KMS-11 (cell line): ENCODE measurements at regions not wholly inside any gene's neighbourhood (a gene's known extent, or its start where the extent isn't known, plus 50 kb on each side); places are given as distances from the start of the nearest gene placed in this dataset.

Source experiments
- H2AFZ ChIP-seq: fragments of 200-600 bp; sonication (generic); 2 replicates; pipeline ENCODE4 v1.6.1; 2016; ENCODE audit warnings: antibody characterized with exemption, mixed run types, low read depth
- H3K27ac ChIP-seq: fragments of 200-600 bp; sonication (generic); 2 replicates; pipeline ENCODE4 v1.6.1; 2016; ENCODE audit warnings: mild to moderate bottlenecking, mixed run types
- H3K27me3 ChIP-seq: fragments of 200-600 bp; sonication (generic); 2 replicates; pipeline ENCODE4 v1.6.1; 2017; ENCODE audit warnings: mild to moderate bottlenecking, low read depth, mixed run types, moderate library complexity; ENCODE audit not compliant: insufficient read depth
- H3K36me3 ChIP-seq: fragments of 200-600 bp; sonication (generic); 2 replicates; pipeline ENCODE4 v1.6.1; 2017; ENCODE audit warnings: mild to moderate bottlenecking, mixed run types; ENCODE audit not compliant: insufficient read depth
- H3K4me1 ChIP-seq: fragments of 200-600 bp; sonication (generic); 2 replicates; pipeline ENCODE4 v1.6.1; 2016; ENCODE audit warnings: mild to moderate bottlenecking, low read depth, mixed run types; ENCODE audit not compliant: poor library complexity, severe bottlenecking
- H3K4me2 ChIP-seq: fragments of 200-600 bp; sonication (generic); 2 replicates; pipeline ENCODE4 v1.7.0; 2016; ENCODE audit warnings: mild to moderate bottlenecking, mixed run types
- H3K4me3 ChIP-seq: fragments of 200-600 bp; sonication (generic); IDR thresholded peaks from 2 replicates; pipeline ENCODE4 v1.6.1; 2017; ENCODE audit warnings: low read depth, low read length, mixed read lengths; ENCODE audit not compliant: insufficient read depth
- H3K79me2 ChIP-seq: fragments of 200-600 bp; sonication (generic); 2 replicates; pipeline ENCODE4 v1.6.1; 2016; ENCODE audit warnings: low read depth, mixed run types; ENCODE audit not compliant: insufficient read depth
- H3K9ac ChIP-seq: fragments of 200-600 bp; sonication (generic); 2 replicates; pipeline ENCODE4 v1.6.1; 2016; ENCODE audit warnings: mild to moderate bottlenecking, mixed run types
- H4K20me1 ChIP-seq: fragments of 200-600 bp; sonication (generic); 2 replicates; pipeline ENCODE4 v1.6.1; 2016; ENCODE audit warnings: mild to moderate bottlenecking, mixed run types; ENCODE audit not compliant: insufficient read depth
- CTCF ChIP-seq: fragments of 200-600 bp; sonication (generic); conservative IDR thresholded peaks from 2 replicates; pipeline ENCODE4 v1.6.1; 2017; ENCODE audit warnings: low read depth, mild to moderate bottlenecking, antibody characterized with exemption, low read length, moderate library complexity, mixed read lengths

DNA sequence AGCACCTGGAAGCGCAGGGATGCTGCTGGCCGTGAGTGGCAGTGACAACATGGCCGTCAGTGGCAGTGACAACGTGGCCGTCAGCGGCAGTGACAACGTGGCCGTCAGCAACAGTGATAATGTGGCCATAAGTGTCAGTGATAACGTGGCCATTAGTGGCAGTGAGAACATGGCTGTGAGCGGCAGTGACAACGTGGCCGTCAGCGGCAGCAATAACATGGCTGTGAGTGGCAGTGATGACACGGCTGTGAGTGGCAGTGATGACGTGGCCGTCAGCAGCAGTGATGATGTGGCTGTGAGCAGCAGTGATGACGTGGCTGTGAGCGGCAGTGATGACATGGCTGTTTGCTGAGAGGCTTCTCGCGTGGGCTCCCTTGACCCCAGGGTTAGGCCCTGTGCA is 169.8 kb downstream of the ERMARD start:
- H3K27me3 ChIP-seq: no peaks in the 10 kb centered on the region
- H3K9ac ChIP-seq: no peak overlapping the region
- H3K4me3 ChIP-seq: no peak overlapping the region
- H3K36me3 ChIP-seq: no peaks in the 10 kb centered on the region
- H2AFZ ChIP-seq: no peak overlapping the region
- no peaks in the 10 kb centered on the region for H3K4me1 ChIP-seq
- H3K27ac ChIP-seq: no peak overlapping the region
- TF ChIP-seq CTCF: no peak
- no peaks in the 10 kb centered on the region for H3K79me2 ChIP-seq
- no peak overlapping the region for H3K4me2 ChIP-seq
- no peaks in the 10 kb centered on the region for H4K20me1 ChIP-seq

- TF ChIP-seq CTCF: no peak
Observed at GRCh38 chr6:169920359-169921020, 169.1 kb downstream of the ERMARD start.

GRCh38 chr6:169918954-169919549 is 167.6 kb downstream of the ERMARD start:
- no peak for TF ChIP-seq CTCF
- Histone ChIP-seq H3K79me2 (no peaks in the 10 kb centered on the region), H3K9ac (no peak overlapping the region), H3K27ac (no peak overlapping the region), H3K4me3 (no peak overlapping the region), H3K4me2 (no peak overlapping the region), H2AFZ (no peak overlapping the region), H3K4me1 (no peaks in the 10 kb centered on the region), H3K36me3 (no peaks in the 10 kb centered on the region), H4K20me1 (no peaks in the 10 kb centered on the region), H3K27me3 (no peaks in the 10 kb centered on the region)

More at GRCh38 chr6:169920359-169921020, 169.1 kb downstream of the ERMARD start:
- Histone ChIP-seq H3K27ac (no peak overlapping the region), H3K79me2 (no peaks in the 10 kb centered on the region), H3K4me3 (no peak overlapping the region), H3K9ac (no peak overlapping the region), H4K20me1 (no peaks in the 10 kb centered on the region), H2AFZ (no peak overlapping the region), H3K27me3 (no peaks in the 10 kb centered on the region), H3K36me3 (no peaks in the 10 kb centered on the region), H3K4me2 (no peak overlapping the region), H3K4me1 (no peaks in the 10 kb centered on the region)

DNA sequence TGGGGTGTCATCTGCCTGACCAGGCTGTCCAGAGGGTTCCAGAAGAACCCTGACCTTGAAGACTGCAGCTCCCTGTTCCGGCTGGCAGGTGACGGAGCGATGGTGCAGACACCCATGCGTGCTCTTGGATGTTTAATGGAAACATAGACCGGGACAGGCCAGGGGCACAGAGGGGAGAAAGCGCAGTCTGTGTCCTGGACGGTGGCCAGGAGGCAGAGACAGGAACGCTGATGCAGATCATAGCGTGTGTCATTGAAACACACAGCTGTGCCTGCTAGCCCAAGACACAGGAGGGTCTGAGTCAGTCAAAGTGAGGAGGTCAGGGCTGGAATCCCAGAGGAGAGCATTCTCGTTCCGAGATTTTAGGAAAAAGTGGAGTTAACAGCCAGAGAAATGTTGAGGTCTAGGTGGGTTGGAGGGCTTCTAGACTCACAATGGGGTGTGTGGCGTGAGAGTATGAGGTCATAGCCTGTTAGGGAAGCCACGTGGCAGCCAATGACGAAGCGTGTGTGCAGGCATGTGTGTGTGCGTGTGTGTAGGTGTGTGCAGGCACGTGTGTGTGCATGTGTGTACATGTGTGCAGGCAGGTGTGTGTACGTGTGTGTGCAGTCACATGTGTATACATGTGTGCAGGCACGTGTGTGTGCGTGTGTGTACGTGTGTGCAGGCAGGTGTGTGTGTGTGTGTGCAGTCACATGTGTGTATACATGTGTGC is 167.0 kb downstream of the ERMARD start:
- H3K79me2 ChIP-seq: no peaks in the 10 kb centered on the region
- no peak for TF ChIP-seq CTCF
- H3K9ac ChIP-seq: no peak overlapping the region
- no peak overlapping the region for H3K4me2 ChIP-seq
- H3K36me3 ChIP-seq: no peaks in the 10 kb centered on the region
- H3K27ac ChIP-seq: no peak overlapping the region
- no peak overlapping the region for H3K4me3 ChIP-seq
- no peaks in the 10 kb centered on the region for H3K27me3 ChIP-seq
- H3K4me1 ChIP-seq: no peaks in the 10 kb centered on the region
- H2AFZ ChIP-seq: no peak overlapping the region
- no peaks in the 10 kb centered on the region for H4K20me1 ChIP-seq
